ENCODE measurements at regions not wholly inside any gene's neighbourhood (a gene's known extent, or its start where the extent isn't known, plus 50 kb on each side); places are given as distances from the start of the nearest gene placed in this dataset.

DNA sequence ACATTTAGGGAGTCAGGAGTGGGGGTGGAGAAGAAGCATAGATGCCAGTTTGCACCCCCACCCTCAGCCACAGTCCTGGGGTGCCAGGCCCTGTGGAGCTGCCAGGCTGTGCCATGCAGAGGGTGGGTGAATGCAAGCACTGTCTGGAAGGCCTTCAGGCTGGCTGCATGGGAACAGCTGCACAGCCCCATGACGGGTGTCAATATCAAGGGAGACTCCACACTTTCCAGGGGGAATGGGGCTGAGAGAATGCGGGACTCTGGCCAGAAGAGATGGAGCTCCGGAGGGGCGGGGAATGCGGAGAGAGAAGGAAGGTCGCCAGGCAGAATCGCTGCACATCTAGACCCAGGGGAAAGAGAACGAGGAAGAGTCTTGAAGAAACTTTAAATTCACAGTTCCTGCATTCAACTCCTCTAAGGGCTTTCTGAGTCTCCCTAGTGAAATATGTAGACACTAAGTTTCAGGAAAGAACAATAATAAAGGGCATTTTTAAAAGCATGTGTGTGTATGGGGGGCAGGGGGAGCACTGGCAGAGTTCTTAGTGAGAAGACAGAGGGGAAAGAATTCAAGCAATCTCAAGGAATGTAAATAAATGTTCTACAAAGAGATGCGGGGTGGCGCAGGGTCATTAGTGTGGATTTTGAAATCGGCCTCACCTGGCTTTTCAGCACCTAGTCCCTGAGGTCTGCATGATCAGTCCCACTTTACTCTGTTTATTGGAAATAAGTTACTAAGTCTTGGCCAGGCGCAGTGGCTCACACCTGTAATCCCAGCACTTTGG, 59.1 kb downstream of the BOD1 start:
- intact Hi-C loops (cut with micrococcal nuclease), result no loop called here
- Mint-ChIP-seq H3K4me3 (no peak overlapping the region), H3K27me3 (no peaks in the 10 kb centered on the region), H3K36me3 (ENCODE audit: low read depth) (no peaks in the 10 kb centered on the region), H3K27ac (no peak overlapping the region), H3K9me3 (peaks cover 7% of the 10 kb centered on the region), H3K4me1 (no peaks in the 10 kb centered on the region)
- DNase-seq, result no peak

DNA sequence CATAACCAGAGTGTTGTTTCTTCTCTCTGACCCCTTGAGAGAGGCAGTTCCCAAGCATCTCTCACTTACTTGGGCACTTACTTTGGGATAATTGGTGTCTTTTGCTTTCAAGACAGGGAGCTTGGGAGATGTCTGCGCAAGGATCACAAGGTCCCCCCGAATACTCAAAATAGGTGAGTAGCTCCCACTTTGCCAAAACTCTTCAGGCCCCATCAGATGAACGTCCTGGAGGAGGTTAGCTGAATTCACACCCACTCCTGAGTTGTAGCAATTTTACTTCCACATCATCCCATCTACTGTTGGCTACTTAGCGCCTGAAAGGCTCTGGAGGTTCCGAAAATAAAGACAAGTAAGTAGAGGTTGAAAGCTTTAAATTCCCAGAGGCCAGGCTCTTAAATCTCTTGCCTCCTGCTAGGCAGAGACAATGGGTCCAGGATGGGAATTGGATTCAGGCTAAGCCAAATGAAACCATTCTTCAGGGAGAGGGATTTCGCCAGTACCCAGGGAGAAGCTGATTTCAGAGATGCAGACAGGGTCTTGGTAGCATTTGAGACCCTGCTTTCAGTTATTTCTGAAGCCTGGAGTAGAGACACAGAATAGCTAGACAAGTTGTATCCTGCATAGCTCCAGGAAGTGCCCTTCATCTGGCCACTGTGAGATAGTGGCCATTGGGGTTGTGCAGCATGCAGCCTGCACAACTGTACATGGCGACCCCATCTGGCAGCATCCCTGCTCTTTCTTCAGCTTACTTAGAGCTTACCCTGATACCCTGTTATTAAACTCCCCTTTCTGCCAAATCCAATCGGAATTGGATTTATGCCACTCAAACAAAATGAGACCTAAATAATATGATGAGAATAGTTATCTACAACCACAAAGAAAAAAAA, 60.1 kb downstream of the BOD1 start:
- Mint-ChIP-seq H3K27me3 (no peaks in the 10 kb centered on the region), H3K4me3 (no peak overlapping the region), H3K36me3 (ENCODE audit: low read depth) (no peaks in the 10 kb centered on the region), H3K4me1 (no peaks in the 10 kb centered on the region), H3K27ac (no peak overlapping the region), H3K9me3 (peaks cover 3% of the 10 kb centered on the region)
- DNase-seq, result no peak
- intact Hi-C loops (cut with micrococcal nuclease), result no loop called here

DNA sequence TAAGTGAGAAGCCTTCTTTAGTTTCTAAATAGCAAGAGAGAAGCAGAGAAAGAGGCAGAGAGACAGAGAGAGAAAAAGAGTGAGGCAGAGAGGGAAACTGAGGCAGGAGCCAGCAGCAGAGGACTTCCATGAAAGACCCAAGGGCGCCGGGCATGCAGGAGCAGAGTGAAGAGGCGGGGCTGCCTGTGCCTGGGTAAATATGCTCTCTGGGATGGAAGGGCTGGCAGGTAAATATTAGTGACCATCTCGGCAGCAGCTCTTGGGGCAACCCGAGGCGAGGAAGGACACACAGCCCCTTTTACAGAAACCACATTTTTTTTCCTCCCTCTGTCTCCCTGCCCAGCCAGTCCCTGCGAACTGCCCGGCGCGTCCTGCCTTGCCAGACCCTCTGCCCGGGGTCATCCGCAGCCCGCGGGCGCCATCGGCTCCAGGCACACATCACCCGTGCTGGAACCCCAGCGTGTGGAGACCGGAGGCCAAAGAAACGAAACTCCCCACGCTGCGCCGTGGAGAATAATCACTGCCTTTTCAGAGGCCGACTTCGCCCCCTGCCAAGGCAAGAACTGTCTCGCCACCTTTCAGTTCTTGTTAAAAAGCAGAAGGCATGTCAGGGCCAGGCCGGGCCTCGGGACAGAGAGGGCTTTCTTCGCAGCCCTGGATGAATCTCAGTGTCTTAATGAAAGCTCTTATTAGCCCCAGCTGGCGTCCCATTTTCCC, 61.3 kb downstream of the BOD1 start:
- Mint-ChIP-seq H3K4me1 (no peaks in the 10 kb centered on the region), H3K36me3 (ENCODE audit: low read depth) (no peaks in the 10 kb centered on the region), H3K27ac (no peak overlapping the region), H3K9me3 (no peaks in the 10 kb centered on the region), H3K27me3 (no peaks in the 10 kb centered on the region), H3K4me3 (no peak overlapping the region)
- DNase-seq, result no peak
- intact Hi-C loops (cut with micrococcal nuclease), result no loop called here

DNA sequence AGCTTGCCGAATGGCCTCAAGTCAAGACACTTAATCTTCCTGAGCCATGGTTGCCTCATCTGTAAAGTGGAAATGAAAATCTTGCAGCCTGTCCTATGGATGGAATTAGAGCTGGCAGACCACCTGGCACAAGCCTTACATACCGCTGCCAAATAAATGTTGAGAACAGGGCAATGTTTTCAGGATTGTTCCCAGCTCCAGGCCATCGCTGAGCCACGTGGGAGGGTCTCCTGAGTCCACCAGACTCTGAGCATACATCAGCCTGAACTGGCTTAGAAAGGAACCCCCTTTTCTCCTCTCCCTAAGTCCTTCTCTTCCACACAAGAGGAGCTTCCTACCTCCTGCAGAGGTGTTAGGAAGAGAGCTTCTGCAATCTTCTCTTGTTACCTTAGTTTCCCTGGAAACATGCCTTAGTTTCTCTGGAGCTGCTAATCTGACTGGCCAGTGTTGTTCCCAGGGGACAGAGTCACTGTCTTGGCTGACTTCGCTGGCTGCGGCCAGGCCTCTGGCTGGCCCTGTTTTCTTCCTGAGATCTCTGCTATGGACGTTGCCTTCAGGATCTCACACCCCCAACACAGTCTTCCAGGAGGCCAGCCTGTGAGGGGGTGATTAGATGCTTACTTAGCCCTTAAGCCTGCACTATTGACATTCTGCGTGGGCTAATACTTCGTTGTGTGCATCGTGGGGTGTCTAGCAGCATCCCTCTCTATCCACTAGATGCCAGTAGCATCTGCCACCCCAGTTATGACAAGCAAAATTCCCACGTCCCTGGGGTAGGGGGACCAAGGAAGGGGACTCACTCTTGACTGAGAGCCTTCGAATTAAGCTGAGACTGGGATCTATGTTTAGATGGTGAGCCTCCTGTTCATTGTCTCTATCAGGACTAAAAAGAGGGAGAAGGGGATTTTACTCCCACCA, 62.2 kb downstream of the BOD1 start:
- no peaks in the 10 kb centered on the region for H3K27me3 Mint-ChIP-seq
- H3K4me3 Mint-ChIP-seq, result no peak overlapping the region
- intact Hi-C loops (cut with micrococcal nuclease), result no loop called here
- no peaks in the 10 kb centered on the region for H3K4me1 Mint-ChIP-seq
- H3K36me3 Mint-ChIP-seq (ENCODE audit: low read depth), result no peaks in the 10 kb centered on the region
- no peak for DNase-seq
- H3K9me3 Mint-ChIP-seq, result no peaks in the 10 kb centered on the region
- H3K27ac Mint-ChIP-seq, result no peak overlapping the region

GRCh38 chr5:173550641-173551040, 65.8 kb downstream of the BOD1 start:
- DNase-seq, result no peak
- intact Hi-C loops (cut with micrococcal nuclease), result no loop called here
- H3K9me3 Mint-ChIP-seq, result no peaks in the 10 kb centered on the region
- no peaks in the 10 kb centered on the region for H3K27me3 Mint-ChIP-seq
- H3K27ac Mint-ChIP-seq, result no peak overlapping the region
- no peak overlapping the region for H3K4me3 Mint-ChIP-seq
- H3K4me1 Mint-ChIP-seq, result no peaks in the 10 kb centered on the region
- H3K36me3 Mint-ChIP-seq (ENCODE audit: low read depth), result no peaks in the 10 kb centered on the region

DNA sequence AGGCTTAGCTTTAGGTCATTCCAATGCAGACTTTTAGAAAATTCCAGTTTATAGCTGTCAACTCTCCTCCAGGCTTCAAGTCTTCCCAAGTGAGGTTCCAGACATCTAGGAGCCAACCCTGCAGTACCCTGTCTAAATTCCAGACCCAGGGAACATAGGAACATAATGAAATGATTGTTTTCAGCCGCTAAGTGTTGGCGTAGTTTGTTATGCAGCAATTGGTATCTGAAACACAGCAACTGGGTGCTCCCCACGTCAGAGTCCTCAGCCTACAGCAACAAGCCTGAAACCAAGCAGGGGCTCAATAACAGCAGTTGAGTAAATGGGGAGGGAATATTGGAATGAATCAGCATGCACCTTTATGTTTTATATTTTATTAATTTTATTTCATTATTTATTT, 66.8 kb downstream of the BOD1 start:
- no peak for DNase-seq
- Mint-ChIP-seq H3K27ac (no peak overlapping the region), H3K4me1 (no peaks in the 10 kb centered on the region), H3K27me3 (no peaks in the 10 kb centered on the region), H3K9me3 (no peaks in the 10 kb centered on the region), H3K36me3 (ENCODE audit: low read depth) (no peaks in the 10 kb centered on the region), H3K4me3 (no peak overlapping the region)
- intact Hi-C loops (cut with micrococcal nuclease), result no loop called here

GRCh38 chr5:173547579-173547978, 68.9 kb downstream of the BOD1 start:
- Mint-ChIP-seq H3K4me1 (no peaks in the 10 kb centered on the region), H3K27ac (no peak overlapping the region), H3K27me3 (no peaks in the 10 kb centered on the region), H3K4me3 (no peak overlapping the region), H3K36me3 (ENCODE audit: low read depth) (no peaks in the 10 kb centered on the region), H3K9me3 (no peaks in the 10 kb centered on the region)
- intact Hi-C loops (cut with micrococcal nuclease), result no loop called here
- DNase-seq, result no peak

GRCh38 chr5:173542964-173543363, 73.5 kb downstream of the BOD1 start:
- no peaks in the 10 kb centered on the region for H3K4me1 Mint-ChIP-seq
- H3K9me3 Mint-ChIP-seq, result no peaks in the 10 kb centered on the region
- intact Hi-C loops (cut with micrococcal nuclease), result no loop called here
- H3K4me3 Mint-ChIP-seq, result no peak overlapping the region
- DNase-seq, result no peak
- H3K27me3 Mint-ChIP-seq, result no peaks in the 10 kb centered on the region
- no peak overlapping the region for H3K27ac Mint-ChIP-seq
- H3K36me3 Mint-ChIP-seq (ENCODE audit: low read depth), result no peaks in the 10 kb centered on the region

DNA sequence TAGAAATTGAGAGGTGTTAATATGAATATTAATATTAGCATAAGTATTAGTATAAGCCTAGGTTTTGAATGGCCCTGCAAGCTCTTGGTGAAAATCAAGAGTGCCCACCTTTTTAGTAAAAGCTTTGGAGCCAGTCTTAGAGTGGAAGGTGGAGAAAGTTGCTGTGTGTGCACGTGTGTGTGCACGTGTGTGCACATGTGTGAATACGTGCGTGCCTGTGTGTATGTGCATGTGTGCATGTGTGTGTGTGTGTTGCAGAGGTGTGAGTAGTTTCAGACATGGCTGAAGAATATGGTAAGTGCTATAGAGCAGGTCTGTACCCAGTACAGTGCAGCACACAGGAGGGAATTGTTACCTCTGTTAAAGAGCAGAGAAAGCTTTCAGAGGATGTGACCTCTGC, 74.3 kb downstream of the BOD1 start:
- no peak for DNase-seq
- Mint-ChIP-seq H3K27ac (no peak overlapping the region), H3K4me3 (no peak overlapping the region), H3K4me1 (no peaks in the 10 kb centered on the region), H3K9me3 (no peaks in the 10 kb centered on the region), H3K27me3 (peaks cover 1% of the 10 kb centered on the region), H3K36me3 (ENCODE audit: low read depth) (no peaks in the 10 kb centered on the region)
- intact Hi-C loops (cut with micrococcal nuclease), result no loop called here

- H3K4me1 Mint-ChIP-seq, result no peaks in the 10 kb centered on the region
- H3K4me3 Mint-ChIP-seq, result no peak overlapping the region
- no peaks in the 10 kb centered on the region for H3K9me3 Mint-ChIP-seq
- no peak for DNase-seq
- peaks cover 3% of the 10 kb centered on the region for H3K27me3 Mint-ChIP-seq
- no peaks in the 10 kb centered on the region for H3K36me3 Mint-ChIP-seq (ENCODE audit: low read depth)
- no peak overlapping the region for H3K27ac Mint-ChIP-seq
- intact Hi-C loops (cut with micrococcal nuclease), result no loop called here
Observed at GRCh38 chr5:173538654-173539053, 77.8 kb downstream of the BOD1 start.

DNA sequence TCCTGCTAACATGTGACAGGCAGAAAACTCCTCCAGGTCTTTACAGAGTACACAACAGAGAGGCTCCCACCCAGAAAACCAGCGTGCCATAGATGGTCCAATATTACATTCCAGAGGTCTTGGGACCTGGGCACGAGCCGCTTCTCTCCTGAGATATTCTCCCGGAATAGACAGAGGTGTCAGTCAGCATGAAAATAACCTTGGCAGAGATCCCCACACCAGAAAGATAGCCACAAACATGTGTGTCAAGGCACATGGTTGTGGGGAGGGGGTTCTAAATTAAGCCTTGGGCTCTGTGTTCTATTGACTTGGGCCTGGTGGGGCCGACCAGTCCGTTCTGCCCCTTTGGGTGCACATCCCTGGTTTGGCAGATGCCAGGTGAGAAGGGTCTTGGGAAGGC, 78.4 kb downstream of the BOD1 start:
- Mint-ChIP-seq H3K4me1 (no peaks in the 10 kb centered on the region), H3K27me3 (peaks cover 3% of the 10 kb centered on the region), H3K36me3 (ENCODE audit: low read depth) (no peaks in the 10 kb centered on the region), H3K27ac (no peak overlapping the region), H3K9me3 (no peaks in the 10 kb centered on the region), H3K4me3 (no peak overlapping the region)
- no peak for DNase-seq
- intact Hi-C loops (cut with micrococcal nuclease), result no loop called here

DNA sequence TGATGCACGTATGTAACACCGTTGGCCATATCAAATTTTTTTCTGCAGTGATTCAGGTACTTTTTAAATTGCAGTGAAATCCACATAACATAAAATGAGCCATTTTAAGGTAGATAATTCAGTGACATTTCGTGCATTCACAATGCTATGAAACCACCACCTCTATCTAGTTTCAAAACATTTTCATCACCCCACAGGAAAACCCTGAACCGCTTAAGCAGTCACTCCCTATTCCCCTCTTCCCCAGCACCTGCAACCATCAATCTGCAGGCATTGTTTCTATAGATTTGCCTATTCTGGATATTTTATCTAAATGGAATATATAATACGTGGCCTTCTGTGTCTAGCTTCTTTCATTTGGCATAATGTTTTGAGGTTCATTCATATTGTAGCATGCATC, 79.2 kb downstream of the BOD1 start:
- H3K4me3 Mint-ChIP-seq, result no peak overlapping the region
- DNase-seq, result no peak
- H3K36me3 Mint-ChIP-seq (ENCODE audit: low read depth), result no peaks in the 10 kb centered on the region
- intact Hi-C loops (cut with micrococcal nuclease), result no loop called here
- H3K27ac Mint-ChIP-seq, result no peak overlapping the region
- peaks cover 3% of the 10 kb centered on the region for H3K27me3 Mint-ChIP-seq
- no peaks in the 10 kb centered on the region for H3K4me1 Mint-ChIP-seq
- H3K9me3 Mint-ChIP-seq, result no peaks in the 10 kb centered on the region

DNA sequence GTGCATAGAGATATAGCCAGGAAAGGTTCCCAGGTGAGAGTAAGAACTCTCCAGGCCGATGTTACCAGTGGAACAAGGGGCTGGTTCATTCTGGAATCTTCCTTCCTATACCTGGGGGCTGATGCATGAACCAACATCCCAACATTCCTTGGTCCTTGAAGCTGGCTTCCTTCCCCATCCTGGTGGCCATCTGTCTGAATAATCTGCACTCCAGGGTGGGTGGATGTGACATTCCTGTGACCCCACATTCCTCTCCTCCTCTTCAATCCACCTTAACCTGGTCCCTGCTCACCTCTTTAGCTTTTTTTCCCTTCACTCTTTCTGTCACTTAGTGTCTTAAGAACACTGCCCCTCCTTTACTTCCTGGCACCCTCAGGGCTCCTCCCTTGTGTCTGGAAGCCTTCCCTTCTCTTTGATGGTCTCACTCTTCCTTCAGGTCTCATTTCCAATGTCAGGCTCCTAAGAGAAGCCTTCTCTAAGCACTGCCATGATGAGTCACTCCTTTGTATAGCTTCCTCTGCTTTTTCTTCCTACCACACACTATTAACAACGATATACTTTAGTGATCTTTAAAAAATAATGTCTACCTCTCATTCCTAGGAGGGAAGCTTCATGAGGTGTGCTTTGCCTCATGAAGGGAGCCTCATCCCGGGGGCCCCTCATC, 80.3 kb downstream of the BOD1 start:
- intact Hi-C loops (cut with micrococcal nuclease), result no loop called here
- no peaks in the 10 kb centered on the region for H3K36me3 Mint-ChIP-seq (ENCODE audit: low read depth)
- H3K27me3 Mint-ChIP-seq, result peaks cover 3% of the 10 kb centered on the region
- H3K4me3 Mint-ChIP-seq, result no peak overlapping the region
- no peak for DNase-seq
- H3K4me1 Mint-ChIP-seq, result no peaks in the 10 kb centered on the region
- no peaks in the 10 kb centered on the region for H3K9me3 Mint-ChIP-seq
- no peak overlapping the region for H3K27ac Mint-ChIP-seq

All from activated CD4-positive, alpha-beta T cell treated with anti-CD3 and anti-CD28 coated beads, Interleukin-2, amount 10 ng/mL, durations not matched to agents 24 days and 14 days (primary cell).